LNCAP (cell line): ENCODE measurements at regions not wholly inside any gene's neighbourhood (a gene's known extent, or its start where the extent isn't known, plus 50 kb on each side); places are given as distances from the start of the nearest gene placed in this dataset.

Experiments used
- CTCF ChIP-seq: fragments of 450-650 bp; IDR thresholded peaks from 2 replicates; pipeline ENCODE4 v1.5.1; 2017; ENCODE audit warnings: mild to moderate bottlenecking

- no peak for TF ChIP-seq CTCF
Observed at GRCh38 chr9:118238139-118238538, 533.9 kb downstream of the TLR4 start.

- TF ChIP-seq CTCF, result no peak
Observed at GRCh38 chr9:118252027-118252426, 547.8 kb downstream of the TLR4 start.

GRCh38 chr9:118262191-118262590 lies 558.0 kb downstream of the TLR4 start:
- TF ChIP-seq CTCF, result no peak

- TF ChIP-seq CTCF, result no peak
Observed at GRCh38 chr9:118263949-118264348, 559.7 kb downstream of the TLR4 start.

GRCh38 chr9:118268046-118268445 lies 563.8 kb downstream of the TLR4 start:
- no peak for TF ChIP-seq CTCF

- no peak for TF ChIP-seq CTCF
Observed at GRCh38 chr9:118269623-118270022, 565.4 kb downstream of the TLR4 start.

GRCh38 chr9:118271331-118271730 lies 567.1 kb downstream of the TLR4 start:
- TF ChIP-seq CTCF, result no peak

GRCh38 chr9:118271936-118272335 lies 567.7 kb downstream of the TLR4 start:
- no peak for TF ChIP-seq CTCF
